Stomach (tissue), 8 donors: ENCODE measurements at regions not wholly inside any gene's neighbourhood (a gene's known extent, or its start where the extent isn't known, plus 50 kb on each side); places are given as distances from the start of the nearest gene placed in this dataset.

Source experiments
- DNase-seq, 2 donors: peaks; one replicate each; pipeline versions ENCODE4 v3.0.0 to v3.0.0-alpha.2; 2013 to 2019
- H3K27ac ChIP-seq, 5 donors: fragments of 200-600 bp in 4 of 5; sonication (generic) in 4 of 5; one replicate each; pipeline ENCODE4 v1.5.1; 2013 to 2019; ENCODE audit warnings: mild to moderate bottlenecking in 1 of 5, moderate library complexity in 1 of 5
- H3K27me3 ChIP-seq, 3 donors: fragments of 200-600 bp; sonication (generic); one replicate each; pipeline ENCODE4 v1.5.1; 2017 to 2019; ENCODE audit warnings: mixed run types in 1 of 3
- H3K36me3 ChIP-seq, 4 donors: fragments of 200-600 bp; sonication (generic); 1 replicate in 3 of 4; 2 replicates in 1 of 4; pipeline ENCODE4 v1.5.1; 2016 to 2019
- H3K4me1 ChIP-seq, 4 donors: fragments of 200-600 bp; sonication (generic); one replicate each; pipeline ENCODE4 v1.5.1; 2016 to 2019
- H3K4me3 ChIP-seq, 4 donors: fragments of 200-600 bp; sonication (generic) in 3 of 4; one replicate each; pipeline ENCODE4 v1.5.1; 2016 to 2019; ENCODE audit warnings: mild to moderate bottlenecking in 1 of 4
- H3K9me3 ChIP-seq, 4 donors: fragments of 200-600 bp; sonication (generic); one replicate each; pipeline ENCODE4 v1.5.1; 2016 to 2019
- CTCF ChIP-seq, 7 experiments: fragments of 450-650 bp in 4 of 7; fragments of 200-600 bp in 3 of 7; sonication (generic) in 3 of 7; IDR thresholded peaks; one replicate each; pipeline ENCODE4 v1.5.1; 2016 to 2019; ENCODE audit warnings: antibody characterized with exemption in 7 of 7, control low read depth in 2 of 7, mild to moderate bottlenecking in 1 of 7
- EP300 ChIP-seq: sonication (generic); formaldehyde crosslinking; IDR thresholded peaks from one replicate; pipeline ENCODE4 v1.6.1; 2017; ENCODE audit warnings: antibody characterized with exemption
- POLR2A ChIP-seq, 4 donors: fragments of 450-650 bp; IDR thresholded peaks; one replicate each; pipeline ENCODE4 v1.6.1; 2016; ENCODE audit warnings: antibody characterized with exemption in 4 of 4, control low read depth in 2 of 4, mild to moderate bottlenecking in 1 of 4, moderate library complexity in 1 of 4
- POLR2AphosphoS5 ChIP-seq, 3 donors: sonication (generic); formaldehyde crosslinking; IDR thresholded peaks; one replicate each; pipeline ENCODE4 v1.6.1; 2016; ENCODE audit warnings: antibody characterized with exemption in 3 of 3
- WGBS, 5 donors: extraction: QIAGEN DNeasy Blood & Tissue Kit in 3 of 5; methylation state at CpG; one replicate each; pipeline versions ENCODE4 v1.1.5 to v1.1.7; 2013 to 2018; 5-methylcytosine and 5-hydroxymethylcytosine counted together
- intact Hi-C: fragments of 100-400 bp; cut with DNase I; formaldehyde crosslinking; loops from one replicate; pipeline ENCODE4 v1.15.1; 2023; ENCODE audit warnings: low total_unique reads
- donor health status: healthy with polysubstance abuse.
- donor health status: Bipolar disorder and iron deficiency.
- donor health status: healthy.

- no peak overlapping the region for H3K4me3 ChIP-seq
- H3K4me1 ChIP-seq: peaks cover 0 to 4% (median 0%) of the 10 kb centered on the region in 4 donors
- H3K27ac ChIP-seq: no peak overlapping the region
- H3K27me3 ChIP-seq: no peaks in the 10 kb centered on the region
- no peak for TF ChIP-seq POLR2A (IDR thresholded peaks at IDR 0.05)
- TF ChIP-seq CTCF (IDR thresholded peaks at IDR 0.05): no peak
- no peak for TF ChIP-seq POLR2AphosphoS5 (IDR thresholded peaks at IDR 0.05)
- no peak for TF ChIP-seq EP300
- no peaks in the 10 kb centered on the region for H3K36me3 ChIP-seq
- intact Hi-C loops: no loop called here
- H3K9me3 ChIP-seq: no peaks in the 10 kb centered on the region
- DNase-seq: no peak
Measured at GRCh38 chr4:153072661-153073060, 131.6 kb upstream of the TRIM2 start.

GRCh38 chr4:153074486-153074885 lies 129.8 kb upstream of the TRIM2 start:
- no peak for DNase-seq
- TF ChIP-seq POLR2AphosphoS5 (IDR thresholded peaks at IDR 0.05) (no peak), POLR2A (IDR thresholded peaks at IDR 0.05) (no peak), EP300 (no peak), CTCF (IDR thresholded peaks at IDR 0.05) (no peak)

GRCh38 chr4:153074936-153075630 lies 129.2 kb upstream of the TRIM2 start:
- TF ChIP-seq EP300 (no peak), POLR2AphosphoS5 (IDR thresholded peaks at IDR 0.05) (no peak), POLR2A (IDR thresholded peaks at IDR 0.05) (no peak), CTCF (IDR thresholded peaks at IDR 0.05) (no peak)
- Histone ChIP-seq H3K36me3 (no peaks in the 10 kb centered on the region), H3K27me3 (no peaks in the 10 kb centered on the region), H3K27ac (no peak overlapping the region), H3K9me3 (no peaks in the 10 kb centered on the region), H3K4me3 (no peak overlapping the region), H3K4me1 (peaks cover 0 to 4% (median 0%) of the 10 kb centered on the region in 4 donors)
- DNase-seq: no peak
- intact Hi-C loops: no loop called here
- 53 to 75% (median 65%) methylated on average over 2 of the region's 2 CpGs for WGBS, 5 donors

More at GRCh38 chr4:153074486-153074885, 129.8 kb upstream of the TRIM2 start:
- Histone ChIP-seq H3K4me3 (no peak overlapping the region), H3K36me3 (no peaks in the 10 kb centered on the region), H3K27me3 (no peaks in the 10 kb centered on the region), H3K27ac (no peak overlapping the region), H3K4me1 (peaks cover 0 to 4% (median 0%) of the 10 kb centered on the region in 4 donors), H3K9me3 (no peaks in the 10 kb centered on the region)
- intact Hi-C loops: no loop called here
- 26 to 49% (median 32%) methylated on average over 1 of the region's 1 CpG for WGBS, 5 donors

GRCh38 chr4:153075836-153076518 lies 128.3 kb upstream of the TRIM2 start:
- WGBS, 5 donors: 83 to 88% (median 84%) methylated on average over 4 of the region's 4 CpGs
- no peak overlapping the region for H3K4me3 ChIP-seq
- no peaks in the 10 kb centered on the region for H3K27me3 ChIP-seq
- no peak for TF ChIP-seq POLR2AphosphoS5 (IDR thresholded peaks at IDR 0.05)
- no peak for TF ChIP-seq CTCF (IDR thresholded peaks at IDR 0.05)
- no peak for TF ChIP-seq EP300
- no peak for TF ChIP-seq POLR2A (IDR thresholded peaks at IDR 0.05)
- intact Hi-C loops: no loop called here
- peaks cover 0 to 4% (median 0%) of the 10 kb centered on the region in 4 donors for H3K4me1 ChIP-seq
- H3K27ac ChIP-seq: no peak overlapping the region
- DNase-seq: no peak
- no peaks in the 10 kb centered on the region for H3K36me3 ChIP-seq
- H3K9me3 ChIP-seq: no peaks in the 10 kb centered on the region
